Chondrocyte (in vitro differentiated cells): ENCODE measurements at regions not wholly inside any gene's neighbourhood (a gene's known extent, or its start where the extent isn't known, plus 50 kb on each side); places are given as distances from the start of the nearest gene placed in this dataset.

Experiments used
- DNase-seq: peaks from one replicate; pipeline ENCODE4 v3.0.0; 2021; ENCODE audit warnings: mixed read lengths, low spot score
- H3K27ac Mint-ChIP-seq: one replicate; pipeline ENCODE4 v1.8.0; 2021; ENCODE audit warnings: mild to moderate bottlenecking, moderate library complexity, mixed read lengths; ENCODE audit not compliant: unreplicated experiment
- H3K27me3 Mint-ChIP-seq: 2 replicates; pipeline ENCODE4 v1.8.0; 2021; ENCODE audit warnings: low read depth, mixed read lengths
- H3K36me3 Mint-ChIP-seq: 2 replicates; pipeline ENCODE4 v1.8.0; 2021; ENCODE audit warnings: low read depth, mixed read lengths
- H3K4me1 Mint-ChIP-seq: 2 replicates; pipeline ENCODE4 v1.8.0; 2021; ENCODE audit warnings: low read depth, mild to moderate bottlenecking, mixed read lengths
- H3K4me3 Mint-ChIP-seq: one replicate; pipeline ENCODE4 v1.8.0; 2021; ENCODE audit warnings: mild to moderate bottlenecking, moderate library complexity, mixed read lengths; ENCODE audit not compliant: unreplicated experiment
- H3K9me3 Mint-ChIP-seq: 2 replicates; pipeline ENCODE4 v1.8.0; 2021; ENCODE audit warnings: low read depth, mixed read lengths
- CTCF ChIP-seq: fragments of 200-600 bp; sonication (generic); IDR thresholded peaks from 2 replicates; pipeline ENCODE4 v1.5.0; 2021; ENCODE audit warnings: antibody characterized with exemption, mild to moderate bottlenecking, moderate library complexity

GRCh38 chrX:97787311-97787710 lies 903.6 kb downstream of the RPA4 start:
- no peak for TF ChIP-seq CTCF
- H3K27ac Mint-ChIP-seq, result no peak overlapping the region
- peaks cover 14% of the 10 kb centered on the region for H3K9me3 Mint-ChIP-seq
- H3K36me3 Mint-ChIP-seq, result no peaks in the 10 kb centered on the region
- no peaks in the 10 kb centered on the region for H3K4me1 Mint-ChIP-seq
- DNase-seq, result no peak
- no peaks in the 10 kb centered on the region for H3K27me3 Mint-ChIP-seq
- H3K4me3 Mint-ChIP-seq, result no peak overlapping the region

DNA sequence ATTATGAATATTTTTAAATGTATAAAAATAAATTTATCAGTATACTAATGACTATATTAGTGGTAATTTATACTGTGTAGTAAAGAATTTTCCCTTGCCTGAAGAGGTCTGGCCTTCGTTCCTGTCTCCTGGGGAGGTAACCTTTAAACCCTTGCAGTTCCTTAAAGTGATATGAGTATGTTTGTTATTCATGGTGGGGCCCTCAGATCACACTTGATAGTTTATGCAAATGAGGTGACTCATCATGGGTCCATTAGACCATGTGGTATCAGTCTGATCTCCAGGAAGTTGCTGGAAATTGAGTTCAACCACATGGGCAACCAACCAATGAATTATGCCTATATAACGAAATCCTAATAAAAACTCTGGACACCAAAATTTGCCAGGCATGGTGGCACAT lies 904.1 kb downstream of the RPA4 start:
- Mint-ChIP-seq H3K27me3 (no peaks in the 10 kb centered on the region), H3K9me3 (peaks cover 14% of the 10 kb centered on the region), H3K36me3 (no peaks in the 10 kb centered on the region), H3K4me1 (no peaks in the 10 kb centered on the region), H3K4me3 (no peak overlapping the region), H3K27ac (no peak overlapping the region)
- TF ChIP-seq CTCF, result no peak
- no peak for DNase-seq

DNA sequence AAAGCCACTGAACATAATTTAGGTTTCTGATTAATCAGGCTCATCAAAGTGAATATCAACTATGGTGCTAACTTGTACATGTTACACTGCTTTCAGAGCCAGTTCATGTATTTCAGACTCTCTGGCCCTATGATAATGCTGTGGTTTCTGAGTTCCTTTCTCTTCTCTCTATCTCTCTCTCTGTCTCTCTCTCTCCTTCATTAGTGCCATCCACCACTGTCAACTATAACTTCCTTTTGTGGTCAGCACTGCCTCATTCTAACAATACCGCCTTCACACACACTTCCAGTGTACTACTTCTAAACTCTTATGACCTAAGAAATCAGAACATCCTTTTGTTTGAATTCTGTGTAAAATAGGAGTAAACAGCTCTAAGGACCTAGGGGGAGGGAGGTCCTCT lies 907.1 kb downstream of the RPA4 start:
- TF ChIP-seq CTCF, result no peak
- Mint-ChIP-seq H3K4me1 (no peaks in the 10 kb centered on the region), H3K27ac (no peak overlapping the region), H3K36me3 (no peaks in the 10 kb centered on the region), H3K27me3 (no peaks in the 10 kb centered on the region), H3K4me3 (no peak overlapping the region), H3K9me3 (peaks cover 3% of the 10 kb centered on the region)
- DNase-seq, result no peak

- H3K4me3 Mint-ChIP-seq, result no peak overlapping the region
- DNase-seq, result no peak
- no peak for TF ChIP-seq CTCF
- peaks cover 2% of the 10 kb centered on the region for H3K36me3 Mint-ChIP-seq
- H3K27me3 Mint-ChIP-seq, result no peaks in the 10 kb centered on the region
- no peak overlapping the region for H3K27ac Mint-ChIP-seq
- no peaks in the 10 kb centered on the region for H3K4me1 Mint-ChIP-seq
- peaks cover 8% of the 10 kb centered on the region for H3K9me3 Mint-ChIP-seq
Observed at GRCh38 chrX:97797076-97797475, 913.4 kb downstream of the RPA4 start.

DNA sequence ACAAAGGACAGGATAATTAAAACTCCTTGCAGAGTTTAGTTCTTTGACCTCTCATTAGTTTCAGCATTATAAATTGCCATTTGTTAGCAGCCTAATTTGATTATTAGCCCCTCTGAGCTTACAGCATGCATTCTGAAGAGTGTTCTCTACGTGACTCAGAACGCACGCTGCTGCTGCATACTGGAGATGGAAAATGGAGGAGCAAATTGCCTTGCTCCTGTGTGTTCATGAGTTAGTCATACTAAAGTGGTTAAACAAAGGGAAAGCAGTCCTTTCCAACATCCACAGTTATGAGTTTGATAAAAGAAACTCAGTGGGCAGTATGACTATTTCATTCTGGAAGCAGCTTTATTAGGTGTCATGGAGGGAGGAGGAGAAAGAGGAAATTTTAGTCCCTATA lies 922.5 kb downstream of the RPA4 start:
- Mint-ChIP-seq H3K4me3 (no peak overlapping the region), H3K4me1 (no peaks in the 10 kb centered on the region), H3K27me3 (no peaks in the 10 kb centered on the region), H3K27ac (no peak overlapping the region), H3K9me3 (peaks cover 18% of the 10 kb centered on the region), H3K36me3 (peaks cover 6% of the 10 kb centered on the region)
- no peak for DNase-seq
- no peak for TF ChIP-seq CTCF
